22Rv1 (cell line): ENCODE measurements at regions not wholly inside any gene's neighbourhood (a gene's known extent, or its start where the extent isn't known, plus 50 kb on each side); places are given as distances from the start of the nearest gene placed in this dataset.

Experiments
- ZFX ChIP-seq: fragments of 450-650 bp; IDR thresholded peaks from 2 replicates; pipeline ENCODE4 v1.6.1; 2017; ENCODE audit warnings: antibody characterized with exemption, borderline replicate concordance
- TF ChIP-seq, protein P1 (sequence below): fragments of 450-650 bp; IDR thresholded peaks from 2 replicates; pipeline ENCODE4 v1.5.1; 2017; ENCODE audit warnings: mild to moderate bottlenecking

DNA sequence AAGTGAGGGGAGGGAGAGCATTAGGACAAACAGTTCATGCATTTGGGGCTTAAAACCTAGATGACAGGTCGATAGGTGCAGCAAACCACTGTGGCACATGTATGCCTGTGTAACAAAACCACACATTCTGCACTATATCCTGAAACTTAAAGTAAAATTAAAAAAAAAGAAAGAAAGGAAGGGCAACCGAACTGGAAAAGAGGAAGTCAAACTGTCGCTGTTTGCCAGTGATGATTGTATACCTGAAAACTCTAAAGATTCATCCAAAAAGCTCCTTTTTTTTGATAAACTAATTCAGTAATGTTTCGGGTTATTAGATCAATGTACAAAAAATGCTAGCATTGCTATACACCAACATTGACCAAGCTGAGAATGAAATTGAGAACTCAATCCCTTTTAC lies 259.0 kb upstream of the ALG10 start:
- TF ChIP-seq, protein P1, sequence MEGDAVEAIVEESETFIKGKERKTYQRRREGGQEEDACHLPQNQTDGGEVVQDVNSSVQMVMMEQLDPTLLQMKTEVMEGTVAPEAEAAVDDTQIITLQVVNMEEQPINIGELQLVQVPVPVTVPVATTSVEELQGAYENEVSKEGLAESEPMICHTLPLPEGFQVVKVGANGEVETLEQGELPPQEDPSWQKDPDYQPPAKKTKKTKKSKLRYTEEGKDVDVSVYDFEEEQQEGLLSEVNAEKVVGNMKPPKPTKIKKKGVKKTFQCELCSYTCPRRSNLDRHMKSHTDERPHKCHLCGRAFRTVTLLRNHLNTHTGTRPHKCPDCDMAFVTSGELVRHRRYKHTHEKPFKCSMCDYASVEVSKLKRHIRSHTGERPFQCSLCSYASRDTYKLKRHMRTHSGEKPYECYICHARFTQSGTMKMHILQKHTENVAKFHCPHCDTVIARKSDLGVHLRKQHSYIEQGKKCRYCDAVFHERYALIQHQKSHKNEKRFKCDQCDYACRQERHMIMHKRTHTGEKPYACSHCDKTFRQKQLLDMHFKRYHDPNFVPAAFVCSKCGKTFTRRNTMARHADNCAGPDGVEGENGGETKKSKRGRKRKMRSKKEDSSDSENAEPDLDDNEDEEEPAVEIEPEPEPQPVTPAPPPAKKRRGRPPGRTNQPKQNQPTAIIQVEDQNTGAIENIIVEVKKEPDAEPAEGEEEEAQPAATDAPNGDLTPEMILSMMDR, result no peak
- no peak for TF ChIP-seq ZFX
